Left lung (tissue), 4 donors: ENCODE measurements at regions not wholly inside any gene's neighbourhood (a gene's known extent, or its start where the extent isn't known, plus 50 kb on each side); places are given as distances from the start of the nearest gene placed in this dataset.

ENCODE experiments used
- ATAC-seq: fragments of 200-7000 bp; cut with Tn5 transposase; one replicate; pipeline ENCODE4 v1.9.1; 2020; ENCODE audit warnings: moderate library complexity
- DNase-seq, 4 donors: peaks; one replicate each; pipeline ENCODE4 v3.0.0-alpha.2; 2013 to 2020
- H3K27ac ChIP-seq, 2 donors: fragments of 200-600 bp; sonication (generic) in 1 of 2; one replicate each; pipeline versions ENCODE4 v1.5.0 to v1.8.0; 2020 to 2021
- H3K27me3 ChIP-seq, 2 donors: fragments of 200-600 bp; sonication (generic) in 1 of 2; one replicate each; pipeline versions ENCODE4 v1.5.0 to v1.8.0; 2020 to 2021
- H3K36me3 ChIP-seq, 2 donors: fragments of 200-600 bp; sonication (generic) in 1 of 2; one replicate each; pipeline versions ENCODE4 v1.5.0 to v1.8.0; 2020 to 2021
- H3K4me1 ChIP-seq, 2 donors: fragments of 200-600 bp; one replicate each; pipeline ENCODE4 v1.8.0; 2021
- H3K4me3 ChIP-seq, 2 donors: fragments of 200-600 bp; sonication (generic) in 1 of 2; one replicate each; pipeline versions ENCODE4 v1.5.0 to v1.8.0; 2020 to 2021; ENCODE audit warnings: mild to moderate bottlenecking in 1 of 2
- H3K9me3 ChIP-seq, 2 donors: fragments of 200-600 bp; sonication (generic) in 1 of 2; one replicate each; pipeline versions ENCODE4 v1.5.0 to v1.8.0; 2020 to 2021
- intact Hi-C, 2 donors: fragments of 100-400 bp; cut with DNase I; formaldehyde crosslinking; loops; one replicate each; pipeline versions ENCODE4 v1.11.2 to v1.14.2; 2022
- TF ChIP-seq, protein P1 (sequence below), 2 donors: fragments of 200-600 bp; sonication (generic) in 1 of 2; IDR thresholded peaks; one replicate each; pipeline versions ENCODE4 v1.5.0 to v1.8.0; 2021; ENCODE audit warnings: antibody characterized with exemption in 2 of 2
- donor health status: DM: no; HTN: yes; CAD: no.
- donor health status: DM: no; HTN: no; CAD: no.

GRCh38 chr20:39941245-39941644 is 747.8 kb downstream of the MAFB start:
- Histone ChIP-seq H3K27me3 (no peaks in the 10 kb centered on the region), H3K27ac (no peak overlapping the region), H3K4me3 (no peak overlapping the region), H3K36me3 (no peaks in the 10 kb centered on the region), H3K9me3 (no peaks in the 10 kb centered on the region), H3K4me1 (peaks cover 0 to 3% of the 10 kb centered on the region in 2 donors)
- ATAC-seq (no peak), DNase-seq (no peak)
- intact Hi-C loops = no loop called here
- TF ChIP-seq, protein P1, sequence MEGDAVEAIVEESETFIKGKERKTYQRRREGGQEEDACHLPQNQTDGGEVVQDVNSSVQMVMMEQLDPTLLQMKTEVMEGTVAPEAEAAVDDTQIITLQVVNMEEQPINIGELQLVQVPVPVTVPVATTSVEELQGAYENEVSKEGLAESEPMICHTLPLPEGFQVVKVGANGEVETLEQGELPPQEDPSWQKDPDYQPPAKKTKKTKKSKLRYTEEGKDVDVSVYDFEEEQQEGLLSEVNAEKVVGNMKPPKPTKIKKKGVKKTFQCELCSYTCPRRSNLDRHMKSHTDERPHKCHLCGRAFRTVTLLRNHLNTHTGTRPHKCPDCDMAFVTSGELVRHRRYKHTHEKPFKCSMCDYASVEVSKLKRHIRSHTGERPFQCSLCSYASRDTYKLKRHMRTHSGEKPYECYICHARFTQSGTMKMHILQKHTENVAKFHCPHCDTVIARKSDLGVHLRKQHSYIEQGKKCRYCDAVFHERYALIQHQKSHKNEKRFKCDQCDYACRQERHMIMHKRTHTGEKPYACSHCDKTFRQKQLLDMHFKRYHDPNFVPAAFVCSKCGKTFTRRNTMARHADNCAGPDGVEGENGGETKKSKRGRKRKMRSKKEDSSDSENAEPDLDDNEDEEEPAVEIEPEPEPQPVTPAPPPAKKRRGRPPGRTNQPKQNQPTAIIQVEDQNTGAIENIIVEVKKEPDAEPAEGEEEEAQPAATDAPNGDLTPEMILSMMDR (IDR thresholded peaks at IDR 0.05) = no peak

DNA sequence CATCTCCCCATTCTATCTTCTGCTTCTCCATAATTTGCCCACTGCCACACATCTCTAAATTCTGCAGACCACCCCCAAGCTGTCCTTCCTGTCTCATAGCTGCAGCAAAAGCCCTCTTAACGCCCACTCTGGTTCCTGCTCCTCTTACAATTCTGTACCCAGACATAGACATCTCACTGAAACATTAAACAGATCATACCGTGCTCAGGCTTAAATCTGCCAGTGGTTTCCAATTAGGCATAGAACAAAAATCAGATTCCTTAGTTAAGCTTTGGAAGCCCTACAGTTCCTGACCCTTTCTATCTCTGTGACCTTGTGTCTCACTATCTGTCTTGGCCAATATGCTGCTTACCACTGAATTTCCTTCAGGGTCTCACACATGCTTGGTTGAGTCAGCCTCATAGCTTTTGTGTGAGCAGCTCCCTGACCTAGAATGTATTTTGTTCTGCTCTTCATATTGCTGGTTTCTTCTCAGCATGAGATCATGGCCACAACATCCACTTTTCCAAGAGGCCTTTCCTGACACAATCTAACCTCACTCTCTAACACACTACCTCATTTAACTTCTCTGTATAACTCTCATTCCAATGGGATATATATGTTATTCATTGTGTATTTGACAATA is 749.7 kb downstream of the MAFB start:
- ATAC-seq (no peak), DNase-seq (no peak)
- Histone ChIP-seq H3K4me1 (peaks cover 0 to 3% of the 10 kb centered on the region in 2 donors), H3K27me3 (no peaks in the 10 kb centered on the region), H3K36me3 (no peaks in the 10 kb centered on the region), H3K27ac (no peak overlapping the region), H3K9me3 (no peaks in the 10 kb centered on the region), H3K4me3 (no peak overlapping the region)
- intact Hi-C loops = no loop called here
- TF ChIP-seq, protein P1 (IDR thresholded peaks at IDR 0.05) = no peak

DNA sequence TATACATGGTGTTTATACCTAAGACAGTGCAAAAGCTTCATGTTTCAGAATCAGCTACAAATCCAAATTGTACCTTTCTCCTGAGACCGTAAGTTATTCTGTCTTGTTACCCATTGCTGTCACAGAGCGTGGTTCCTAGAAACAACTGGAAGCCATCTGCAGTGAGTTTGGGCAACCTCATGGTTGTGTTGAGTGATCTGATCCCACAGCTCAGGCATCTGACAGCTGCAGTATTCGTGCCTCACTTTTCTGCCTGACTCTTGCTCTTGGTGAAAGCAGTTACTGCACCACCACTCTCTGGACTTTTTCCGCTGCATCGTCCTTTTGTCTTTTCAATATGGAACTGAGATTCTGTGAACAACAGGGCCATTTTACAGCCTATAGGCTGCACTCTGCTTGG is 752.6 kb downstream of the MAFB start:
- H3K36me3 ChIP-seq = no peaks in the 10 kb centered on the region
- no peak overlapping the region for H3K27ac ChIP-seq
- no peaks in the 10 kb centered on the region for H3K9me3 ChIP-seq
- H3K4me3 ChIP-seq = no peak overlapping the region
- H3K27me3 ChIP-seq = no peaks in the 10 kb centered on the region
- DNase-seq (no peak), ATAC-seq (no peak)
- intact Hi-C loops = no loop called here
- TF ChIP-seq, protein P1 (IDR thresholded peaks at IDR 0.05) = no peak
- H3K4me1 ChIP-seq = peaks cover 0 to 1% of the 10 kb centered on the region in 2 donors

GRCh38 chr20:39935901-39936300 is 753.1 kb downstream of the MAFB start:
- intact Hi-C loops = no loop called here
- no peak for ATAC-seq
- H3K27ac ChIP-seq = no peak overlapping the region
- TF ChIP-seq, protein P1 (IDR thresholded peaks at IDR 0.05) = no peak
- no peak for DNase-seq
- H3K4me3 ChIP-seq = no peak overlapping the region
- H3K9me3 ChIP-seq = no peaks in the 10 kb centered on the region
- H3K36me3 ChIP-seq = no peaks in the 10 kb centered on the region
- H3K4me1 ChIP-seq = no peaks in the 10 kb centered on the region
- no peaks in the 10 kb centered on the region for H3K27me3 ChIP-seq

DNA sequence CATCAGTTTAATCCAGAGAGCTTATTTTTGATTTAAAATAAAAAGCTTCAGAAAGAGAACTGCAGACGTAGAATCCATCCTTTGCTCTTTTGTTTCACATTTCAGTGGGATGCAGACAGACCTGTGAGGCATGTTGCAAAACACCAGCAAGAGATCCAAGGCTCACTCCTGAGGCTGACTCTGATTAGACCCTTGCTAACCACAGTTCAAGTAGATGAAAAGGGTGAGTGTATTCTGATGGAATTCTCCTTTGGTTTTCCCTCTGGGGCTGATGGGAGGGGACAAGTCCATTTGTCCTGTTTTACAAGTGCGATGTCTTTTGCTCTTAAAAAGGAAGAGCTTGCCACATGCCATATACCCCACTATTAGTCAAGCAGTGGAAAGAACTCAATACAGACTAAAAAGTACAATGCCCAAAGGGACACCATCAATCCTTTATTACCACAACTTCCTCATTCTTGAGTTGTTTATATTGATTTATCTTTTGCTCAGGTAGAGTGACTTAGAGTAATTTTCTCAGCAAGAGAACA is 772.7 kb downstream of the MAFB start:
- ATAC-seq (no peak), DNase-seq (no peak)
- no peaks in the 10 kb centered on the region for H3K9me3 ChIP-seq
- H3K36me3 ChIP-seq = no peaks in the 10 kb centered on the region
- H3K27ac ChIP-seq = no peak overlapping the region
- H3K4me1 ChIP-seq = no peaks in the 10 kb centered on the region
- H3K27me3 ChIP-seq = no peaks in the 10 kb centered on the region
- H3K4me3 ChIP-seq = no peak overlapping the region
- TF ChIP-seq, protein P1 (IDR thresholded peaks at IDR 0.05) = no peak
- intact Hi-C loops = no loop called here
